Heart left ventricle (tissue), 13 donors: ENCODE measurements at regions not wholly inside any gene's neighbourhood (a gene's known extent, or its start where the extent isn't known, plus 50 kb on each side); places are given as distances from the start of the nearest gene placed in this dataset.
"Not testable (repeated sequence)": the region's sequence is repeated elsewhere in the genome, so short reads cannot be mapped to it uniquely, and the experiment has no call there.

Source experiments
- POLR2A ChIP-seq, 2 donors: fragments of 450-650 bp; IDR thresholded peaks; one replicate each; pipeline ENCODE4 v1.6.1; 2017; ENCODE audit warnings: antibody characterized with exemption in 2 of 2, mild to moderate bottlenecking in 2 of 2, moderate library complexity in 2 of 2
- TF ChIP-seq, protein P1 (sequence below), 12 donors: fragments of 200-600 bp; sonication (generic) in 4 of 12; IDR thresholded peaks; one replicate each; pipeline versions ENCODE4 v1.5.0 to v1.8.0; 2018 to 2022; ENCODE audit warnings: antibody characterized with exemption in 12 of 12, mild to moderate bottlenecking in 5 of 12
- donor health status: ischemic (EF 13 %, LVEDD 7.1; RV severe dilation, severe dysfunction).
- donor health status: DM: no; HTN: yes; CAD: no.
- donor health status: DM: no; HTN: no; CAD: no.
- donor health status: ischemic (EF 25% LVEDD 6.9; RV normal size, moderate dysfunction).
- donor health status: ischemic (EF 25% LVEDD 5.7; RV mildly dilated, moderate dysfunction).
- donor health status: ischemic (EF 35%, LVEDD 5.7; RV mildly dilated, moderate dysfunction).
- donor health status: nonischemic (EF 11% LVEDD 7.7; RV severe dilation, severe dysfunction).
- donor health status: DM: yes; HTN: yes; CAD: no.
- donor health status: PGD.
- donor health status: ischemic (EF 29% LVEDD 5.4; RV normal size, mild dysfunction).
- donor health status: nonischemic (EF 23%, LVEDD 6.1; RV moderate dilation, normal function).

DNA sequence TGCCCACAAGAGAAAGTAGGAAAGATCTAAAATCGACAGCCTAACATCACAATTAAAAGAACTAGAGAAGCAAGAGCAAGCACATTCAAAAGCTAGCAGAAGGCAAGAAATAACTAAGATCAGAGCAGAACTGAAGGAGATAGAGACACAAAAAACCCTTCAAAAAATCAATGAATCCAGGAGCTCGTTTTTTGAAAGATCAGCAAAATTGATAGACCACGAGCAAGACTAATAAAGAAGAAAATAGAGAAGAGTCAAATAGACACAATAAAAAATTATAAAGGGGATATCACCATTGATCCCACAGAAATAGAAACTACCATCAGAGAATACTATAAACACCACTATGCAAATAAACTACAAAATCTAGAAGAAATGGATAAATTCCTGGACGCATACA lies 693.6 kb upstream of the SETBP1 start:
- TF ChIP-seq, protein P1, sequence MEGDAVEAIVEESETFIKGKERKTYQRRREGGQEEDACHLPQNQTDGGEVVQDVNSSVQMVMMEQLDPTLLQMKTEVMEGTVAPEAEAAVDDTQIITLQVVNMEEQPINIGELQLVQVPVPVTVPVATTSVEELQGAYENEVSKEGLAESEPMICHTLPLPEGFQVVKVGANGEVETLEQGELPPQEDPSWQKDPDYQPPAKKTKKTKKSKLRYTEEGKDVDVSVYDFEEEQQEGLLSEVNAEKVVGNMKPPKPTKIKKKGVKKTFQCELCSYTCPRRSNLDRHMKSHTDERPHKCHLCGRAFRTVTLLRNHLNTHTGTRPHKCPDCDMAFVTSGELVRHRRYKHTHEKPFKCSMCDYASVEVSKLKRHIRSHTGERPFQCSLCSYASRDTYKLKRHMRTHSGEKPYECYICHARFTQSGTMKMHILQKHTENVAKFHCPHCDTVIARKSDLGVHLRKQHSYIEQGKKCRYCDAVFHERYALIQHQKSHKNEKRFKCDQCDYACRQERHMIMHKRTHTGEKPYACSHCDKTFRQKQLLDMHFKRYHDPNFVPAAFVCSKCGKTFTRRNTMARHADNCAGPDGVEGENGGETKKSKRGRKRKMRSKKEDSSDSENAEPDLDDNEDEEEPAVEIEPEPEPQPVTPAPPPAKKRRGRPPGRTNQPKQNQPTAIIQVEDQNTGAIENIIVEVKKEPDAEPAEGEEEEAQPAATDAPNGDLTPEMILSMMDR (IDR thresholded peaks at IDR 0.05): not testable (repeated sequence)
- TF ChIP-seq POLR2A (IDR thresholded peaks at IDR 0.05): not testable (repeated sequence)
